Trophoblast cell (in vitro differentiated cells and primary cell): ENCODE measurements at regions not wholly inside any gene's neighbourhood (a gene's known extent, or its start where the extent isn't known, plus 50 kb on each side); places are given as distances from the start of the nearest gene placed in this dataset.

Experiments used
- DNase-seq, 2 donors: peaks; one replicate each; pipeline ENCODE4 v3.0.0-alpha.2; 2016
- H2AFZ ChIP-seq: 2 replicates; pipeline ENCODE4 v1.6.1; 2013; ENCODE audit warnings: low read length, moderate library complexity, mild to moderate bottlenecking; ENCODE audit not compliant: insufficient read depth, poor library complexity
- H2AK5ac ChIP-seq: 2 replicates; pipeline ENCODE4 v1.6.1; 2013; ENCODE audit warnings: mild to moderate bottlenecking, low read length
- H2BK120ac ChIP-seq: 2 replicates; pipeline ENCODE4 v1.6.1; 2013; ENCODE audit warnings: low read length, mild to moderate bottlenecking, moderate library complexity; ENCODE audit not compliant: insufficient read depth, poor library complexity
- H2BK12ac ChIP-seq: 2 replicates; pipeline ENCODE4 v1.6.1; 2013; ENCODE audit warnings: mild to moderate bottlenecking, low read length, moderate library complexity
- H2BK5ac ChIP-seq: 2 replicates; pipeline ENCODE4 v1.6.1; 2013; ENCODE audit warnings: low read length, low read depth, moderate library complexity, mild to moderate bottlenecking; ENCODE audit not compliant: poor library complexity
- H3K14ac ChIP-seq: 2 replicates; pipeline ENCODE4 v1.6.1; 2013; ENCODE audit warnings: mild to moderate bottlenecking, low read length
- H3K18ac ChIP-seq: 2 replicates; pipeline ENCODE4 v1.6.1; 2013; ENCODE audit warnings: mild to moderate bottlenecking, low read length
- H3K23ac ChIP-seq: 2 replicates; pipeline ENCODE4 v1.6.1; 2013; ENCODE audit warnings: low read length
- H3K27ac ChIP-seq: 2 replicates; pipeline ENCODE4 v1.5.1; 2013; ENCODE audit warnings: low read depth, mild to moderate bottlenecking, inconsistent platforms, low read length, moderate library complexity
- H3K27me3 ChIP-seq: 2 replicates; pipeline ENCODE4 v1.6.1; 2013; ENCODE audit warnings: inconsistent platforms, mild to moderate bottlenecking, low read length, moderate library complexity; ENCODE audit not compliant: insufficient read depth
- H3K36me3 ChIP-seq, 2 experiments: 1 replicate in 1 of 2; 2 replicates in 1 of 2; pipeline ENCODE4 v1.6.1; 2013; ENCODE audit warnings: low read length in 2 of 2, mild to moderate bottlenecking in 2 of 2, moderate library complexity in 1 of 2; ENCODE audit not compliant: insufficient read depth in 2 of 2, control insufficient read depth in 1 of 2
- H3K4ac ChIP-seq: 2 replicates; pipeline ENCODE4 v1.6.1; 2013; ENCODE audit warnings: low read depth, mild to moderate bottlenecking, low read length, moderate library complexity
- H3K4me1 ChIP-seq, 2 experiments: 1 replicate in 1 of 2; 2 replicates in 1 of 2; pipeline ENCODE4 v1.6.1; 2013; ENCODE audit warnings: low read length in 2 of 2, mild to moderate bottlenecking in 2 of 2, moderate library complexity in 1 of 2; ENCODE audit not compliant: insufficient read depth in 2 of 2, control insufficient read depth in 1 of 2
- H3K4me2 ChIP-seq: 2 replicates; pipeline ENCODE4 v1.6.1; 2013; ENCODE audit warnings: inconsistent platforms, mild to moderate bottlenecking, low read length, moderate library complexity
- H3K4me3 ChIP-seq: 2 replicates; pipeline ENCODE4 v1.5.1; 2013; ENCODE audit warnings: mild to moderate bottlenecking, low read depth, low read length, inconsistent platforms
- H3K79me1 ChIP-seq: one replicate; pipeline ENCODE4 v1.6.1; 2013; ENCODE audit warnings: low read length
- H3K79me2 ChIP-seq: 2 replicates; pipeline ENCODE4 v1.6.1; 2013; ENCODE audit warnings: low read length, mild to moderate bottlenecking; ENCODE audit not compliant: control insufficient read depth, insufficient read depth, poor library complexity
- H3K9ac ChIP-seq: 2 replicates; pipeline ENCODE4 v1.6.1; 2013; ENCODE audit warnings: mild to moderate bottlenecking, low read length
- H3K9me3 ChIP-seq: 2 replicates; pipeline ENCODE4 v1.6.1; 2013; ENCODE audit warnings: low read depth, mild to moderate bottlenecking, control low read depth, inconsistent platforms, low read length; ENCODE audit not compliant: insufficient read depth
- H4K12ac ChIP-seq: 2 replicates; pipeline ENCODE4 v1.6.1; 2013; ENCODE audit warnings: low read depth, mild to moderate bottlenecking, low read length, moderate library complexity
- H4K8ac ChIP-seq: 2 replicates; pipeline ENCODE4 v1.6.1; 2013; ENCODE audit warnings: low read depth, mild to moderate bottlenecking, low read length, moderate library complexity
- H4K91ac ChIP-seq: one replicate; pipeline ENCODE4 v1.6.1; 2013; ENCODE audit warnings: low read depth, mild to moderate bottlenecking, low read length, moderate library complexity
- WGBS: extraction: QIAGEN DNeasy Blood & Tissue Kit; methylation state at CpG from one replicate; pipeline ENCODE4 v1.1.7; 2013; ENCODE audit warnings: missing lambda C conversion rate; ENCODE audit not compliant: insufficient read length, insufficient coverage; ENCODE audit errors: extremely low coverage; 5-methylcytosine and 5-hydroxymethylcytosine counted together

DNA sequence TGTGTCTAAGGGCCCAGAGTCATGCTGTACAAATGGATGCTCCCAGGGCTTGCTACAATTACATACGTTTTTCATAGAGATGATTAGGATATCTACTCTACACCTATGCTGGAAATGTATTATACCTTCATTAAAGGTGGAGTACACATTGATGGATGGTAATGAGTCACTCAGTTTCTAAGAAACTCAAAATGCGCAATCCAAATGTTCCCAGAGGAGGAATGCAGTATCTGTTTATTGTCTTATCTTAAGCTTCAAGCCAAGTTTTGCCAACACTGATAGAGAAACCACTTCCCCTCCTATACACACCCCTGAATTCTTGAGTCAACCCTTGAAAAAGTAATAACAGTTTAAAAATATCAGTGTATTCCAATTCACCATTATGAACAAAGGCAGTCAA is 266.6 kb upstream of the FAR2 start:
- Histone ChIP-seq H2BK120ac (no peak overlapping the region), H3K4ac (no peak overlapping the region), H3K23ac (no peak overlapping the region), H3K4me2 (no peak overlapping the region), H3K27me3 (no peaks in the 10 kb centered on the region), H3K79me2 (no peaks in the 10 kb centered on the region), H2AK5ac (no peak overlapping the region), H2BK5ac (no peak overlapping the region), H4K91ac (no peak overlapping the region), H3K4me1 (no peaks in the 10 kb centered on the region), H3K9me3 (no peaks in the 10 kb centered on the region), H2BK12ac (no peak overlapping the region), H4K8ac (no peak overlapping the region), H2AFZ (no peak overlapping the region), H3K9ac (no peak overlapping the region), H3K79me1 (no peaks in the 10 kb centered on the region), H3K14ac (no peak overlapping the region), H3K27ac (no peak overlapping the region), H3K18ac (no peak overlapping the region), H4K12ac (no peak overlapping the region), H3K4me3 (no peak overlapping the region), H3K36me3 (no peaks in the 10 kb centered on the region)
- DNase-seq, result no peak
- WGBS, result no CpG with 5 or more reads among the region's 2 CpGs

DNA sequence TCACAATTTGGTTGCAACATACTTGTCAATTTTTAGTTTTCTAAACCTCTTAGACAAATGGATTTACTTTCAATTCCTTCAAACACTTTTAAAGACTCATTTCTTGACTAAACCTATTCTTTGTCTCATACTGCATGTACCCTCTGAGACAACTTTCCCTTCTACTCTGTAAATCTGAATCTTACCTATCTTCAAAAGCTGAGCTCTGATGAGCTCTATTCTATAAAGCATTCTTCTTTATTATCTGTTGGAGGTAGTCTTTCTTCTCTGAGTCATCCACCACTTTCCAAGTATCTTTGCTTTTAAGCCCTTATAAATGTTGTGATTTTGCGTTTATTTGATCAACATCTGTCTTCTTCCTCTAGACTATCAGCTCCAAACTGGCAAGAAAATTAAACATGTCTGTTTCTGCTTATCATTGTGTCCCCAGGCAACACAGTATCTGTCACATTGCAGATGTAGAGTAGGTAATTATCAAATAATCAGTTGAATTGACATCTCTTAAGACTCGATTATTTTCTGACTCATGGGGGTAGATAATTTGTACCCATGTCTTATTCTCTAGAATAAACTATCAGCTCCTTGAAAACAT is 265.6 kb upstream of the FAR2 start:
- DNase-seq, result peak in 1 of 2 donors; percentile 39
- Histone ChIP-seq H3K18ac (no peak overlapping the region), H3K27ac (no peak overlapping the region), H3K36me3 (no peaks in the 10 kb centered on the region), H3K4me1 (no peaks in the 10 kb centered on the region), H3K9me3 (no peaks in the 10 kb centered on the region), H2AFZ (no peak overlapping the region), H3K79me1 (no peaks in the 10 kb centered on the region), H4K8ac (no peak overlapping the region), H4K12ac (no peak overlapping the region), H3K4me2 (no peak overlapping the region), H3K14ac (no peak overlapping the region), H3K27me3 (no peaks in the 10 kb centered on the region), H2BK120ac (no peak overlapping the region), H3K79me2 (no peaks in the 10 kb centered on the region), H3K23ac (no peak overlapping the region), H3K4ac (no peak overlapping the region), H3K9ac (no peak overlapping the region), H2BK5ac (no peak overlapping the region), H2AK5ac (no peak overlapping the region), H2BK12ac (no peak overlapping the region), H4K91ac (no peak overlapping the region), H3K4me3 (no peak overlapping the region)
- WGBS, result no CpG with 5 or more reads among the region's 2 CpGs

DNA sequence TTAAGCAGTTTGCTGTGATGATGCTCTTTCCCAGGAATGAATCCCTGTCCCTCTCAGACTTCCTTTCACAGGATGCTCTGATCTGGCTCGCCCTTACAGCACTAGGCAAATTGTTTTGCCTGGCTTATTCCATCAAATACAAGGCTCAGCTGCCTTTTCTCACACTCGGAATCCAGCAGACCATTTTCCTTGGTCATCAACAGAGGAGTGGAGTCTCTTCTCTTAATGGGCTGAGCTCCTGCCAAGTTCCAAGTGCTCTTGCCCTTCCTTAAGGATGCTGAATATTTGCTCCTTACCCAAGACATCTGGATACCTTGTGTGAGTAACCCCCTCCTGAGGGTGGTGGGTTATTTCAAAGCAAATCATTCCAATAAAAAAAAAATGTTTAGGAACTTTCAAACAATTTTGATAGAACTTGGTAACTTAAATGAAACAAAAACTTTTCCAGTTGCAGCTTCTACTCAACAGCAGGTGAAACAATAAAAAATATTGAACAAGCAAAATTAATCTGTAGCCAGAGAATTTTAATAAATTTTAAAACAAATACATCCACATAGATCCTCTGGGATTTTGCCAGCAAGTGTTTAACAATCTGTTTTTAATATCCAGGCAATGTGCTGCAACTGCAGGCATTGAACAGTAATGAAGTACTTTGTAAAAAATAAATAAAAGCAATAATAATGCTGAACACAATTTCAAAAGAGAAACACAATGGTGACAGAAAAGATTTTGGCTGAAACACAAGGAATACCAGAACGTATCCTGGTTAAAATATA is 264.0 kb upstream of the FAR2 start:
- no peak for DNase-seq
- Histone ChIP-seq H3K18ac (no peak overlapping the region), H2BK5ac (no peak overlapping the region), H4K91ac (no peak overlapping the region), H3K27me3 (no peaks in the 10 kb centered on the region), H2AK5ac (no peak overlapping the region), H3K9ac (no peak overlapping the region), H3K36me3 (no peaks in the 10 kb centered on the region), H3K4ac (no peak overlapping the region), H3K4me2 (no peak overlapping the region), H3K79me1 (no peaks in the 10 kb centered on the region), H3K23ac (no peak overlapping the region), H2AFZ (no peak overlapping the region), H3K4me3 (no peak overlapping the region), H2BK120ac (no peak overlapping the region), H4K8ac (no peak overlapping the region), H3K79me2 (no peaks in the 10 kb centered on the region), H2BK12ac (no peak overlapping the region), H3K4me1 (no peaks in the 10 kb centered on the region), H3K27ac (no peak overlapping the region), H3K14ac (no peak overlapping the region), H3K9me3 (no peaks in the 10 kb centered on the region), H4K12ac (no peak overlapping the region)
- WGBS, result no CpG with 5 or more reads among the region's 3 CpGs

DNA sequence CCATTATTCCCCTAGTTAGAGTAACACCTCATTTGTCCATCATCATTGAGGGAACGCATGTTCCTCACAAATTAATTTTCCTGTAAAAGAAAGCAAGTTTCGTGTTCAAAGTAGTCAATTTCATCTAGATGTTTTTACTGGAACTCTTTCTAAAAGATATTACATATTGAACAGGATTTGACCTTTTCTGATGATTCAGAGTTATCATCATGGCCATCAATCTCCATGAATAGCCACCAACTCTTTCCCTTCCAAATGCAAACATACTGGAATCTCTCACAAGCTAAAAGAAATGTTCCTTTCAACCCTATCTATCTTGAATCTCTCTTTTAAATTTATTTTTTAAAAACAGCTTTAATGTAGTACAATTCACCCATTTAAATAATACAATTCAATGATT is 263.1 kb upstream of the FAR2 start:
- Histone ChIP-seq H2AFZ (no peak overlapping the region), H3K9me3 (no peaks in the 10 kb centered on the region), H3K4me1 (no peaks in the 10 kb centered on the region), H4K12ac (no peak overlapping the region), H4K91ac (no peak overlapping the region), H3K36me3 (no peaks in the 10 kb centered on the region), H3K18ac (no peak overlapping the region), H3K27me3 (no peaks in the 10 kb centered on the region), H4K8ac (no peak overlapping the region), H3K79me2 (no peaks in the 10 kb centered on the region), H3K79me1 (no peaks in the 10 kb centered on the region), H2BK5ac (no peak overlapping the region), H3K4me2 (no peak overlapping the region), H2BK120ac (no peak overlapping the region), H2BK12ac (no peak overlapping the region), H3K14ac (no peak overlapping the region), H3K4ac (no peak overlapping the region), H3K27ac (no peak overlapping the region), H3K4me3 (no peak overlapping the region), H3K23ac (no peak overlapping the region), H2AK5ac (no peak overlapping the region), H3K9ac (no peak overlapping the region)
- DNase-seq, result no peak
- no CpG with 5 or more reads among the region's 2 CpGs for WGBS
